Body of pancreas (tissue), 4 donors: ENCODE measurements at regions not wholly inside any gene's neighbourhood (a gene's known extent, or its start where the extent isn't known, plus 50 kb on each side); places are given as distances from the start of the nearest gene placed in this dataset.
"Not testable (repeated sequence)": the region's sequence is repeated elsewhere in the genome, so short reads cannot be mapped to it uniquely, and the experiment has no call there.

Source experiments
- CTCF ChIP-seq, 7 experiments: fragments of 450-650 bp in 4 of 7; fragments of 200-600 bp in 3 of 7; sonication (generic) in 3 of 7; IDR thresholded peaks; one replicate each; pipeline ENCODE4 v1.5.1; 2016 to 2019; ENCODE audit warnings: antibody characterized with exemption in 7 of 7
- POLR2A ChIP-seq, 3 donors: fragments of 450-650 bp; IDR thresholded peaks; one replicate each; pipeline ENCODE4 v1.6.1; 2016; ENCODE audit warnings: antibody characterized with exemption in 3 of 3, mild to moderate bottlenecking in 2 of 3

- TF ChIP-seq CTCF, POLR2A (IDR thresholded peaks at IDR 0.05): not testable (repeated sequence)
Measured at GRCh38 chr21:6439058-6439457, 4082.3 kb upstream of the TPTE start.
